NCI-H524 (cell line): ENCODE measurements at regions not wholly inside any gene's neighbourhood (a gene's known extent, or its start where the extent isn't known, plus 50 kb on each side); places are given as distances from the start of the nearest gene placed in this dataset.
"Not testable (repeated sequence)": the region's sequence is repeated elsewhere in the genome, so short reads cannot be mapped to it uniquely, and the experiment has no call there.

ENCODE experiments used
- DNase-seq, 2 experiments: peaks; one replicate each; lab custom pipeline; 2025; lab: John Stamatoyannopoulos, UW

GRCh38 chr7:101708223-101708622 lies 79.1 kb upstream of the MYL10 start:
- no peak for DNase-seq

GRCh38 chr7:101712652-101713051 lies 83.6 kb upstream of the MYL10 start:
- DNase-seq: no peak

GRCh38 chr7:101714097-101714496 lies 85.0 kb upstream of the MYL10 start:
- no peak for DNase-seq

DNA sequence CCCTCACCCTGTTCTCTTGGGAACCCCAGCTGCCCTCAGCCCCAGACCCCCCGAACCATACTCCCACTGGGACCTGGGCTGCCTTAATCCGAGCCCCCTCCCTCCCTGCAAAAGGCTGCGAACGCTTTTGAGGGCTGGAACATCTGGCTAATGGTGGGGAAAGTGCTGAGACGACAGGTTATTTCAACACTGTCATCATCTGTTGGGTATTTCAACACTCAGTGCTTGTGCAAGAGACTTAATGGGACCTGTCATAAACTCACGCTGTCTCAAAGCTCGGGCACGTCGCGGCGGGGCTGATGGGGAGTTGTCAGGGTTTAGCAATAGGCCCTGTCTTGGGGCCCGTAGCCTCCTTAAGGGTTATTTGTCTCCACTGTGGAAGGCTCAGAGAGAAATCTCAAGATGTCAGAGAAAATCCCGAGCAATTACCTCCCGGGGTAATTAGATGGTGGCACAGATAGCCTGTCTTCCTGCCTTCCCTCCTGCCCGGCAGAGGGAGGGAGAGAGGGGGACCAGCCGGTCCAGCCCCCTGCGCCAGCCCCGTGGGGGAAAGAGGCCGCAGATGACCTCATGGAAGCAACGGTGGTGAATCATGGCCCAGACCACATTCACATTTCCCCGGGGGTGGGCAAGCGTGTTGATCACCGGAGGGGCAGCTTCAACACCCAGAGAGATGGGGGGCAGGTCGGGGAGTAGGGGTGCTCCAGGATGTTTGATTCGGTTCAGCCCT lies 88.7 kb upstream of the MYL10 start:
- peak; percentile 23 to 80 for DNase-seq

GRCh38 chr7:101718363-101719122 lies 89.4 kb upstream of the MYL10 start:
- DNase-seq: no peak

DNA sequence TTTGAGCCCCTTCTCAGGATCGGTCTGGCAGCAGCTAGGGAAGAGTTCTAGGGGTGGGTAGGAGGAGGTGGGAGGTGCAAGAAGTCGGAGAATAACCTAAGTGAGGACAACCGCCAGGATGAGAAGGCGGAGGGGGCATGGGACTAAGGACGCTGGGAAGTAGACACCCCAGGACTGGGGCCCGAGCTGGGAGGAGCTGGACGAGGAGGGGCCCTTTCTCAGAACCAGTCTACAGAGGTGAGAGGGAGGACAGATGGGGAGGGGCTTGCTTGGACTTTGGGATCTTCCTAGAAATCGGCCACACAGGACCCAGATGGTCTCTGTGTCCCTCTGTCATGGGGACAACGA lies 90.0 kb upstream of the MYL10 start:
- no peak for DNase-seq

DNA sequence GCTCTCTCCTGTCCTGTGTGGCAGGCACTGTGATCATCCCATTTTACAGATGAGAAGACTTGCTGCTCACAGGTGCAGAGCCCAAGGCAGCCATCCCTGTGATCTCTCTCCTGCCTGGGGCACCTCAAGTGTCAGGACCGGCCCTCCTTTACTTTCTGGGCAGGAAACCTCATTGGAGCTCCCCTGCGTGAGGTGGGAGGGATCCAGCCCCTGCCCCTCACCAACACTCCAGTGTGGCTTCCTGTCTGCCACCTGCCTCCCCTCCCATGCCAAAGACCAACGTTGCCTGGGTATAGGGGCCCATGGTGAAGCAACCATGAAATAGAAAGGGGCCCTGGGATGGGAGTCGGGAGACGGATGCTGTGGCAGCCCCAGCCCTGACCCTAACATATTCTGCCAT lies 91.2 kb upstream of the MYL10 start:
- DNase-seq: no peak

- no peak for DNase-seq
These were observed 93.2 kb upstream of the MYL10 start for GRCh38 chr7:101722247-101722646.

GRCh38 chr7:101723835-101724234 lies 93.6 kb upstream of the CUX1 start:
- no peak for DNase-seq

- no peak for DNase-seq
These were observed 92.5 kb upstream of the CUX1 start for GRCh38 chr7:101724957-101725356.

DNA sequence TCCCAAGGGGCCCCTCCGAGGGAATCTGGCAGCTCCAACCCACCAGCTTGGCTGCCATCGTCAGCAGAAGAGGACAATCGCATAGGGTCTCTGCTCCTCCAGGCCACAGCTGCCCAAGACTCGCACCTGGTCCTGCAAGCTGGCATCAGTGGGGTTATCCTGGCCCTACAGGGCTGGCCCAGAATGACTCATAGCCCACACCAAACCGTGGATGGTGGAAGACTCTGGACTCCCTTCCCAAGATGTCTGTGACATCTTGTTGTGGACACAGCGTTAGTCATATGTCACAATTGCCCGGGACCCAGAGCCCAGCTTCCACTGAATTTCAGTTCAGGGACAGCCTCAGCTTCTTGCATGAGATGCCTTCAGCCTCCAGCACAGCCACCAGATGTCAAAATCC lies 91.5 kb upstream of the CUX1 start:
- DNase-seq: peak; percentile 50 to 54

GRCh38 chr7:101727184-101727583 lies 90.2 kb upstream of the CUX1 start:
- DNase-seq: no peak

- DNase-seq: peak; percentile 84 to 92
These were observed 89.3 kb upstream of the CUX1 start for GRCh38 chr7:101728128-101728527.

DNA sequence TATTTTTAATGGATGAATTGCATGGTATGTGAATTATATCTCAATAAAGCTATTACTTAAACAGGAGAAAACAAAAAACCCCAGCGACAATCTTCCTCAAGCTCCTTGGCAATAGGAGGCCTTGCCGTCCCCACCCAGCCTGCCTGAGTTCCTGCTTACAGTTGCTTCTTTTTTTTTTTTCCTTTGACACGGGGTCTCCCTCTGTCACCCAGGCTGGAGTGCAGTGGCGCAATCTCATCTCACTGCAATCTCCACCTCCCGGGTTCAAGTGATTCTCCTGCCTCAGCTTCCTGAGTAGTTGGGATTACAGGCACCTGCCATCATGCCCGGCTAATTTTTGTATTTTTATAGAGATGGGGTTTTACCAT lies 88.6 kb upstream of the CUX1 start:
- DNase-seq: not testable (repeated sequence)

GRCh38 chr7:101729241-101729883 lies 88.1 kb upstream of the CUX1 start:
- no peak for DNase-seq

DNA sequence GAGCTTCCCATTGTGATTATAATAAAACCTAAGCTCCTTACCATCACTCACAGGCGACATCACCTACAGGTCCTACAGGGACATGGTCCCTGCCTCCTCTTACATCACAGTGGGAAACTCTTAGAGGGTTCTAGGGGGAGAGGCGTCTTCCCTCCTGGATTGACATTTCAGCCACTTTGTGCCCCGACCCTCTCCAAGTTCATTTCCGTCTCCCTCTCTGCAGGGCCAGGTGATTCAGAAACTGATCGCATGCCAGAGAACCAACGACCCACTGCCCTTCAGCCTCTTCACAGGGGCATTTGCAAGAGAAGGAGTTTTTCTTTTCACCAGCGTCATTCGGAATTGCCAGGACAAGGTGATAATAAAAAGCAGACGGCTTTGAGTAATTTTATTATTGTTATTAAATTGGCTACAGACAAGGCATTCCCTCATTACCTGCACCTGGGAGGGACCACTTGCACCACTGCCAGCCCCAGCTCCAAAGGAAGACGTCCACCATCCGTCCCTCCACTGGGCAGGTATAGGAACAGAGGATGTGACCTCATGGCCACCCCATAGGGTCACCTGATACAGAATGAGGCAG lies 85.8 kb upstream of the CUX1 start:
- no peak for DNase-seq

DNA sequence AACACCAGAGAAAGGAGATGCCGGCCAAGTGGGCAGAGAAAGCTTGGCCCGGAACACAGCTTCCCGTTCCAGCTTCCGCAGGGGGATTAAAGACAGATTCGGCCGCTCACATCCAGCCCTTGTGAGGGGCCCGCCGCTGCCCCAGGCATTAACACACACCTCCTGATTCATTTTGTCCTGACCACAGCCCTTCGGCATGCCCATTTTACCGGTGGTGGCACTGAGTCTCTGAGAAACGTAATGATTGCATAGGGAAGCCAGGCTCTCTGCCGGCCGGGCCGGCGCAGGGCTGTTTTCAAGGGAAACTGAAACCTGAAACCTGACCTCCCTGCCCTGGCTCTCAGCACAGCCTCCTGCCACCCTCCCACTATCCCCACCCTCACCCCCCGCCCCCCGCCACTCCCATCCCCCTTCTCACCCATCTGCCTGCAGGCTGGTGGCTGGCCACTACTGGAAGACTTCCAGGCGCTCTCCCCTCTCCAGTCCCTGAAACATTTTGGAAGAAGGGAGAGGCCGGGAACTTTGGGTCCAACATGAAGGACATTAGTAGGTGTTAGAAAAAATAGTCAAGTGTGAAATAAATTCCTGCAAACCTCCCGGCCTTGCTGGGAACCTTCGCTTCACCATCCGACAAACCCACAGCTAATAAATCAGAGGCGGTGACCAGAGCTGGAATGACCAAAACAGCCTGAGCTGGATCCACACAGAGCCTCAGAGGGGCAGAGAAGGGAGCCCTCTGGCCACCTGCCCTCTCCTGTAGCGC lies 83.5 kb upstream of the CUX1 start:
- DNase-seq: peak; percentile 25 to 54

DNA sequence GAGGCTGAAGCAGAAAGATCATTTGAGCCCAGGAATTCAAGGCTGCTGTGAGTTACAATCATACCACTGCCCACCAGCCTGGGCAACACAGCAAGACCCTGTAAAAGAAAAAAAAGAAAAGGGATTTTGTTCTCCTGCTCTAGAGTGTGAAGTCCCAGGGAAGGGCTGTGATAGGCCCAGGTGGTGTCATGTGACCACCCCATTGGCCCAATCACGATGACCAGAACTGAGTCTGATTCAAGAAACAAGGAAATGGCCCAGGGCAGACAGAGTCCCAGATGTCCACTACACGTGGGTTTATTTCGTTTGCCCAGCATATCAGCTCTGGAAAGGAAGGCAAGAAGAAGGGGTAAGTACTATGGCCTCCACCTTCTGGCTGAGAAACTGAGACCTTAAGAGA lies 81.3 kb upstream of the CUX1 start:
- no peak for DNase-seq

- DNase-seq: no peak
These were observed 77.5 kb upstream of the CUX1 start for GRCh38 chr7:101739775-101740398.

- DNase-seq: no peak
These were observed 76.3 kb upstream of the CUX1 start for GRCh38 chr7:101740981-101741725.
